COLO829 (cell line): ENCODE measurements at regions not wholly inside any gene's neighbourhood (a gene's known extent, or its start where the extent isn't known, plus 50 kb on each side); places are given as distances from the start of the nearest gene placed in this dataset.
A peak's percentile ranks its signal among the peaks of the same experiment; 100 is the strongest.
"Not testable (repeated sequence)": the region's sequence is repeated elsewhere in the genome, so short reads cannot be mapped to it uniquely, and the experiment has no call there.

Experiments
- DNase-seq: peaks from one replicate; pipeline ENCODE4 v3.0.0; 2012; ENCODE audit warnings: low spot score

DNA sequence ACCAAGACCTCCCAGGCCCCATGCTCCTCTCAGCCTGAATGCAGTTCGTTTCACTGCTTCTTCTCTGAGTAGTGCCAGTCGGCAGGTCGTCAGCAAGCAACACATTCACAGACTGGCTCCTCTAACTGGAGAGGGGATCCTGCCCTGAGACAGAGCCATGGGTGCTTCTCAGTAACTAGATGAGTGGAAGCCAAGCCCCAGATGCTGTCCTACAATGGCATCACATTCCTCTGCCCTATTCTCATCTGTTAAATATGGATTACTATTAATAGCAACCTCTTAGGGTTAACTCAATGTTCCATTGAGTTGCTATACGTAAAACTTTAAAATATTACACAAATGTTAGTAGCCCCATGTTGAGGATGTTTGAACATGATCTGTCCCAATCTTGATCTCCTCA is 84.2 kb upstream of the S1PR1 start:
- DNase-seq: no peak

DNA sequence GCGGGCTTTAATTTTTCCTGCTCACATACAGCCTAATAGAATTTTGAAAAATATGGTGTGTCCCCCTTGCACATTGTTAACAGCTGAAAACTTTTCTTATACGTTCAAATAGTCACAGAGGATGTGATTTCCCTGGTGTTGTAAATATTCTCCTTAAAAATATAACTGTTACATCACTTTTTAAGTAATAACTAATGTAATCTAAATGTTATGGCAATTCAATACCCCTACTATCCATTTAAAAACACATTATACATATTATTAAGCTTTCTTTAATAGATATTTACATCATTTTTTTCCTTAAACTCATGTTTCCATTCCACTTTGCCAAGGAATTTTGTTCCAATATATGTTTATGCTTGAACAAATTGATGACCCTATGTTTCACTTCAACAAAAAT is 85.5 kb upstream of the S1PR1 start:
- DNase-seq: no peak

DNA sequence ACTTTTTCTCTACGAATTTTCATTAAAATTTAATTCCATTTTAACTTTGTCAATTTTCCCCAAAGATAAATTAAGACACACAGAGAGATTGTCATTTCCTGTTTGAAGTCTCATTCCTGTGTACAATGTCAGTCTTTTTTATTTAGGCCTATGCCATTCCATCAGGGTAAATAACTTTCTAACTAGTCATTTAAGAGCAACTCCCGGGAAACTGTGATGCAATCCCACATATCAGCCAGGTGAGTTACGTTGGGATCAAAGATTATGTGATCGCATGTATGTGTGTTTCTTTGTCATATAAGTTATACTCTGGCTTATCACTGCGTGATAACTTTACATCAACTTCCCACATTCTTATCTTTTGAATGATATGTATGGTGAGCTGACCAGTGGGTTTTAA is 86.1 kb upstream of the S1PR1 start:
- DNase-seq: no peak

DNA sequence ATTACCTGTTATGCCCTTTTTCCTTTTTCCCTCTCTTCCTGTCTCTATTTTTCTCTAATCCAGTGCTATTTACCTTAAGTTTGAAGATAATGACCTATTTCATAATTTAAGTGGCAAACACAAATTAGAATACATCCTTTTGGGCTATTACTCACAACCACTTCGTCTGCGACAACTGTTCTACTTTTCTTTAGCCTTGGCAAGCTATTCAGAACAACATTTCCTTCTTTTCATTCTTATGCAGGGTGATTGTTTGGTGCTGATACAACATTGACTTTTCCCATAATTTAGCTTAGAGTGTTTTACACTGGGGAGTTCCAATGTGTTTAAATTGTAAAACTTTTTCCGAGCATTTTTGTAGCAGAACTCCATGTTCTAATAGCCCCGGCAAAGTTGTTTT is 86.6 kb upstream of the S1PR1 start:
- no peak for DNase-seq

DNA sequence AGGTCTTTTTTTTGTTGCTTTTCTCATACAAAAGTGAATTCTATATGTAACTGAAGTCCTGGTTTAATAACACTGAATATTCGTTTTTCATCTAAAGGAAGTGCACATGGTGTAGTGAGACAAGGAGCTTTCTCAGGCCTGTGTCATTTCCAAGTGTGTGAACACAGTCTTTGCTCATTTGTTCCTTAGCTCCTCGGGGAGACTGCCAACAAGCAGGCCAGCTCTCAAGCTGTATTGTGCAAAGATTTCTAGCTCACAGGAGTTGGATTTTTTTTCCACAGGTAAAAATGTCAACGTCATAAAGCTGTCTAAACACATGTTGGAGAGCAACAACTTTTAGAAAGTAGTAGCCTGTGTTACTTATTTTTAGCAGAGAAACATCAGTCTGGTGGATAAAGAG is 87.8 kb upstream of the S1PR1 start:
- DNase-seq: no peak

DNA sequence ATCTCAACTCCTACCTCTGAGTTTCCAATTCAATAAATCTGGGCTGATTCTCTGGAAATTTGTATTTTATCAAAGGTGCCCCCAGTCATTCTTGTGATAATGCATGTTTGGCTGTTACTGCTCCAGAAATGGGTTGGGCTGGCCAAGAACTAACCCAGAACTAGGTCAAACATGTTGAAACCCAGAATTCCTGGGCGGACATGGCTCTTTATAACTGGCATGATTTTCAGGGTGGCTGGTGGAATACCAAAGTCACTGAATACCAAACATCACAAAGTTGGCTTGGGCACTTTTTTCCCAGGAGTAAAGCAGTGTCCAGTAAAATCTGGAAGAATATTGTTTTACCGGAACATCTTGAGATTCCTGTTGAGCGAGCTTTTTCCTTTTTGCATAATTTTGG is 89.4 kb upstream of the S1PR1 start:
- no peak for DNase-seq

DNA sequence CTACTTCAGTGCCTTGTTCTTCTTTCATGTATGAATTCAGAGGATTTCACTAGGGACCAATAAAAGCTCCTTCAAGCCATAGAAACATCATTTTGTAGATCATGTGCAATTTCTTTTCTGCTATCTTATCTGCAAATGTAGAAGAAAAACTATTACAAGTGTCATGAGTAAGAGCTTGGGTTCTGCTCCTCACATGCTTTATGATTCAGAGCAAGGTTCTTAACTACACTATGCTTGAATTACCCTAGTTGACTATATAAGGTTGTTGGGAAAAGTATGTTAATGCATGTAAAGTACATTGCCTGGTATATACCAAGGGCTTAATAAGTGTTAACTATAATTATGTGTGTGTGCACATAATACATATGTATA is 91.4 kb upstream of the S1PR1 start:
- no peak for DNase-seq

DNA sequence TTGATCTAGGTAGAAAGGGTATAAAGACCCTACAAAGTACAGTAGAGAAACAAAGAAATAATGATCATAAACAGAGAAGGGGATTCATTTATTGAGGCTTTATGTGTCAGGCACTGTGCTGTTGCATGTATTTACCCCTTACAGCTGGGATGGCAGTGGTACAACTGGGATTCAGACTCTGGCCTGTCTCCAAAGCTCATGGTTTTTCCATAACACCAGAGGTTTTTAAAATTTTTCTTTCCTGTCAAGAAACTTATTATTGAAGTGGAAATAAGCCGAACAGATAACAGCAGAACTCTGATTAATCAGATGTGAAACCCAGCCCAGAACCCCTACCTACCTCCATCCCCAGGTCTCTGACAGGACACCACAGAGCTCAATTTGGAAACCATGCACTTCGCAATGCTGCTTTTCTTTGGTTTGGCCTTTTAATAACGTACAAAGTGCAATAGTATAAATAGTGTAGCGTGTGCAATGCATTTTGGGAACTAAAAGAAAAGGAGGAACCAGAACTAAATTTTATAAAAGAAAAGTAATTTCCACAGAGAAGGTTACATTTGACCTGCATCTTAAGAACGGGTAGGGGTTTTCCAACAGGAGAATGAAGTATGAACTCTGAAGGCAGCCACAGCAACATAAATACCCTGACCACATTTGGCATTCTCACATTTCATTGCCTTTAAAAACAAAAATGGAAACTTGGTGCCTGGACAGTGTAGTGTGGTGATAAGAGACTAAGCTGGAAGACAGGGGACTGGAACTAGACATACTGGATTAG is 92.0 kb upstream of the S1PR1 start:
- DNase-seq: no peak

DNA sequence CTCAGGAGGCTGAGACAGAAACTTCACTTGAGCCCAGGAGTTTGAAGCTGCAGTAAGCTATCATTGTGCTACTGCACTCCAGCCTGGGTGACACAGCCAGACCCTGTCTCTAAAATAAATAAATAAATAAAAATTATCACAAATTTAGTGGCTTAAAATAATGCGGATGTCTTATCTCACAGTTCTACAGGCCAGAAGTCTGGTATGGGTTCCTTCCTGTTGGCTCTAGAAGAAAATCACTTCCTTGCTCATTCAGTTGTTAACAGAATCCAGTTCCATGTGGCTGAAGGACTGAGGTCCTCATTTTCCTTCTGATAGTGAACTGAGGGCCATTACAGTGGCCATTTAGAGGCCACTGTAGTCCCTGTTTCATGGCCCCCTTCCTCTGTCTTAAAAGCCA is 94.6 kb upstream of the S1PR1 start:
- no peak for DNase-seq

DNA sequence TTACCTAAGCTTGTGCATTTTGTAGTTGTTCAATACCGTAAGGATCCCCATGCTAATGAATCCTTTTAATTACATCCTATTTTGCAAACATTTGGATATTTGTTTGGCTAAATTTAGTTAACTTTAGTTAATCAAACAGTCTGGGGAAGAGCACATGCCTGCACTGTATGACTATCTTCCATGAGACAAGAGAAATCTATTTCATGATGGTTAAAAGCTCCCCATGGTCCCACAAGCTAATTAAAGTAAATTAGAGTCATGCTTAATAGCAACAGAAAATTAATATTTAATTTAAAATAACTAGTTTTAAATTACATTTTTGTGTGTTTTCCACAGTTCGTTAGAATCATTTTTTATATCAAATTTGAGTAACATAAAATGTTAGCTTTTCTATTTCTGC is 95.4 kb upstream of the S1PR1 start:
- no peak for DNase-seq

DNA sequence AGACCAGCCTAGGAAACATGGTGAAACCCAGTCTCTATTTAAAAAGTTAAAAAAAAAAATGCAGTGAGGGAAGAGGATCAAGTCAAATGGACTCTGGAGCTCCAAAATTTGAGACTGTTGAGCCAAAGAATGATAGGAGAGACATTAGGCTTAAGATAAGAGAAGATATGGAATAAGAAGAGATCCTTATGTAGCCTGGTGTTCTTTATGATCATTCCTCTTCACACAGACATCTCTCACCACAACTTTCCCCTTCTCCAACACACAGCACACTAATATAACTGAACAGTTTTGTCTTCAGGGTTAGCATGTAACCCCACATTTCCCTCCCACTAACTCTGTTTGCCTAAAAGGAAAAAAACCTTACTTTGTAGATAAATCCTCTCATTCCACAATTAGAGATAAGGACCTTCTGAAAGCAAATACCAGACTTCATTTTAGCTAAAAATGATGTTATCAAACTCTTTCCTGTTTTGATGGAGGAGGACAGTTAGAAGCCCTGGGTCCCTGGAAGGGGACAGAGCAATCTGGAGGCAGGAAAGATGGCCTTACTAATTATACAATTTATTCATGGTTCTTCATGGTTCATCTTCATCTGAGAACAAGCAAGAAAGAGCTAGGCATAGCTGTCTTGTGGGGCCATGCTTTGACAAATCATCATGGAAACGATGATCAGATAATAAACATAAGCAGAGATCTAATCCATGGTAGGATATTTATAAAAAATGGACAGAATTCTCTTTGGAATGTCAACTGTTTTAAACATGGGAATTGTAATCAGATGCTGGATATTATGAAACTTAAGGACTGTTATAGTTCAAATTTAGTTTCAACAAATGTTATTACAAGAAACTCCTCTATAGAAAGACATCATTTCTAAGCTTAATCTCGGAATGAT is 96.7 kb upstream of the S1PR1 start:
- no peak for DNase-seq

DNA sequence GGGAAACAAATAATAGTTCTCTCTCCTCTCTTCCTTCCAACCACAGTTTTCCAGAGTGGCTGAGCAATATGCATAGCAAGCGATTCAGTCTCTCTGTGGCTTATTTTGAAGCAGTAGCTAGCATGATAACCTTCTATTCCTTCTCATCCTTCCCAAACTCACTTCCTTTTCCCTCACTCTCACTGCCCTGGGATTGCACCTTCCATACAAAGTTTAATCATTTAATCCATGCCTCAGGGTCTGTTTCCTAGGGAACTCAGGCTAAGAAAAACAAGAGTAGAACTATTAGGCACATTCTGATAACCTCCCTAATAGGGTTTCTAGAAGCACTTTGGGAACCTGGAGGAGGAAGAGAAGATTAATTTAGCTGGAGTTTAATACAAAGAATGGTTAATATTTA is 97.7 kb upstream of the S1PR1 start:
- DNase-seq: peak; percentile 1

DNA sequence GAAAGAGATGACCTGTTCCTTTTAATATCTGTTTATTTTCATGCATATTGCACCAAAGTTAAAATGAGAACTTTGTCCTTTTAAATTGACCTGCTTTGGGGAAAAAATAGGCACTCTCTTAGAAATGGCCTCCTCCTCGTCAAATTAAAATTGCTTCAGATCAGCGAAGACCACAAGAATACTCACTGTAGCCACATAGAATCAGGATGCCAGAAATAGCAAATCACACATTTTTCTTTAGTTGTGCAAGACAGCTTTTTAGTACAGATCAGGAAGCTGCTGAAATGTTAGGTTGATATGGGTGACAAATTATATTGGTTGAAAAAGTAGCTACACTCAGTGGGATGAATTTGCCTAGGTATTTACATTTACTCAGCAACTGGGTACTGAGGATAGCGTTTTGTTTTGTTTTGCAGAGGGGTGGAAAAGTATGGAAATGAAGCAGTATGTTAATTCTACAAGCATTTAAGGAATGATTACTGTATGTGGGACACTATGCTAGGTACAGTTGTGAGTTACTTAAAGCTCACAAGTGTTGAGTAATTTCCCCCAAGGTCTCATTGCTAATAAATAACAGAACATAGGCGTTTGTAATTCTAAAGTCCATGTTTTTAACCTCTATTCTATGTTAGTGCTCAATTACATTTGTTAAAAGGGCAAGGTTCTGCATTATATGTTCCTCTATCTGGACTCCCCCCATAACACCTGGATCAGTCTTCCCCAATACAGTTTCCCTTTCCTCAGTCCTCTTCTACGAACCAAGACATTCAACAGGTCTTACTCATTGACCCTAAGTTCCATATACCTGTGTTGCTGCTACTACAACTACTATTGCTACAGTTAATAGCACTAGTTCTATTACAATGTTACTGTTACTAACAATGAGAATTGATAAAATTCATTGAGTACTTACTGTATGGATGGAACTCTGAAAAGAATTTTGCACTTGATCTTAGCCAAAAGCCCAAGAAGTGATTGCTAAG is 99.4 kb upstream of the S1PR1 start:
- no peak for DNase-seq

DNA sequence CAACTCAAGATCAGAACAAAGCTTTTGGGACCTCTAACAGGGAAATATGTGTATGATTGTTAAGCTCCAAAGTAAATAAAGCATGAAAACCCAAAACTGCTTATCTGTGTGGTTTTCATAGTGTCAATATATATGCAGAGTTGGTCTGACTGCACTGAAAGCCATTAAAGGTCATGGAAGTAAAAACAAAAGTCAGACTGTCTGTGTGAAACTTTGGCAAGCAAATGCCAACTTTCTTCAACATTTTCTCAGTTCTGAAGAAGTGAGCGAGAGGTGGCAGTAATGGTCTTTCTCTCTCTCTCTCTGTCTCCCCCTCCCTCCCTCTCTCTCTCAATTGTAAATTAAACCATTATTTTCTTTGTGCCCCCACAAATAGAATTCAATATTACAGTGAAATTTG is 100.1 kb upstream of the S1PR1 start:
- DNase-seq: peak; percentile 7

DNA sequence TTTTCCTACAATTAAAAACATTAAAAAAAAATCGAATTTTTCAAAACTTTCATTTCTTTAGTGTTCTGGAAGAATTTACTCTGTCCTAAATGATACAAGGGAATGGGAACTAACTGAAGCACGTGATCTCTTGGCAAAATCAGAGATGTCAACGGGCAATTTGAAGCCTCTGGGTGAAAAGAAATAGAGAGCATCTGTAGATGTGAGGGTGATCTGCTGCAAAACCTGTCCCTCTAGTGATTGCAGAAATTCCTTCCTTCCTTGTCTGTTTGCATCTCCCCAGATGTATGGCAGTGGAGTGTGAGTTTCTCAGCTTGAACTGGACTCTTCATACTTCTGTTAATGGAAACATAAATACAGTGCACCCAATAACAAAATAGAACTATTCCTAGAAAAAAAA is 100.5 kb upstream of the S1PR1 start:
- DNase-seq: no peak

DNA sequence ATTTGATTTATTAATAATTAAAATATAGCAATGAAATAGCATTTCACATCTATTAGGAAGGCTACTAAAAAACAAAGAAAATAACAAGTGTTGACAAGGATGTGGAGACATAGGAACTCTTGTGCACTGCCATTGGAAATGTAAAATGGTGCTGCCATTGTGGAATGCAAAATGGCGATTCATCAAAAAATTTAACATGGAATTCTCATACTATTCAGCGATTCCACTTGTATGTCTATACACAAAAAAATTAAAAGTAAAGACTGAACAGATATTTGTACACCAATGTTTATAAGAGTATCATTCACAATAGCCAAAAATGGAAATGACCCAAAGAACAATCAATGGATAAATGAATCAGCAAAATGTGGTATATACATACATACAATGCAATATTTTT is 101.3 kb upstream of the S1PR1 start:
- no peak for DNase-seq

DNA sequence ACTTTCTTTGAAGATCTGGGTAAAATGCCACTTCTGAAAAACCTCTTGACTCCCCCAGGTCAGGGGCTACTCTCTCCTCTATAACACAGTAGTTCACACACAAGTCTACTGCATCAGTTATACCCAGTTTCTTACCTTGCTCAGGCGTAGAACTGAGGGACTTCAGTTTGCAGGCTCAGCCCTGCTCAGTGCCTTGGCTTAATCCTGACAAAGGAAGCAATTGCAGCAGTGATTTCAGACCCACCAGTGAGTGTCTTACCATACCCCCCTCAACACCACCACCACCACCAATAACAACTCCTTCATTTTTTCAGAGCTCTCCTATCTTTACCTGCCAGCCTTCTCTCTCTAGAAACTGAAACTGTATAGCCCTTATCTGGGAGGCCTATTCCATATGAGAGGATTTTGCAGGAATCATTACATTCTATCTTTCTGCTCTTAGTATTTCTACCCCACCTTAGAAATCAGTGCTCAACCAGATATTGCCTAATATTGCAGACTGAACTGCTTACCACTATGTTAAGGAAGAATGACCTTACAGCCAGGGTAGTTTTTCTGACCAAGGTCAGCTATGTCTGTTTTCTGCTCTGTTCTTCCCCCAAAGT is 105.5 kb upstream of the S1PR1 start:
- DNase-seq: no peak

DNA sequence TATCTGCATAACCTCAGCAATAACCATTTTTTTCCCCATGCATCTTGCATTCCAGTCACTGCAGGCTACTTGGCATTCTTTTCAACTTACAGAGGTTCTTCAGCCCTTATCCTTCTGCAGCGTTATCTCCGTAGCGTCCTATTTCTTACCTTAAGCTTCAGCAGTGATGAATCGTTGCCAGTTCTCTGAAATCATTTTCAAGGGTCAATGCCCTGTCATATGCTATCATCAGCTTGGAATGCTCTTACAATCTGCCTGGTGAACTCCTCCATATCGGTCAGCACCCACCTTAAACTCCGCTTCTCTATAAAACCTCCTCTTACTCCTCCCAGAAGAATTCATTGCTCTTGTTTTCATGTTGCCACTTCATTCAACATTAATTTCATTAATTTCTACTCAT is 105.1 kb upstream of the DPH5 start:
- DNase-seq: no peak

DNA sequence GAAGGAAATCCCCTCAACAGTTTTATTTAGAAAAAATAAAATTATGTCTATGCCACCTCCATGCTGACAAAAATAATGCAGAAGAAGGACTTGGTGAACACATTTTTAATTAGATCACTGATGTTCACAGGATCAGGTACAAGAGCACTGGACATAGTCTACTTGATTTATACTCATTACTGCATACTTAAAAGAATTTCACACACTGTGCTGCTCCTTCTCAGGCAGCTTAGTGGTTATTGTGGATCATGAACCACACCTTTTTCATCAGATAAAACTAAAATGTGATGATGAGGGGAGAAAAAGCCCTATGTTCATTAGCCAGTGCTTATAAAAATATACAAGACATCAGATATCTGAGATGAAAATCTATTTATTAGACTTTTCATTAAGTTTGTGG is 103.3 kb upstream of the DPH5 start:
- no peak for DNase-seq

DNA sequence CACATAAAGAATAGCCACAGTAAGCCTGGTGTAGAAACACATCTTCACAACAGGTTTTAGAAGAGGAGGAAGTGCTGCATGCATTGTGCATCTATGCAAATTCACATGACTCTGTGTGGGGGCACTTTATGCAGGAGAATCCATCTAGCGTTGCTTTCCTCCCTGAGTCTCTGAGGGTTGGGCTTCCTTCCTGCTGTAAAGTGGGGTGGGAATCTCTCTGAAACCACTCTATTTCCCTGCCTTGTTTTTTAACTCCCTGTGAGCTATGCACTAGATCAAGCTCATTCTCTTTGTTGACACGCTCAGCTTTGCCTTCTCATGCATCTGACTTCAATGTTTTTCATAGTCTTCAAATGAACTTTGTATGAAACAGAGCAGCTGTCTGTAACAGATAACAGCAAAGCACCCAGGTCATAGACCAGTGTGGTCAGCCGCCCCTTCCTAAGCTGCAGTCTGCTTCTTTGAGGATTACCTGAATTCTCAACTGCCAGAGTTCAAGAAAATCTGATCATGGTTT is 102.7 kb upstream of the DPH5 start:
- no peak for DNase-seq

DNA sequence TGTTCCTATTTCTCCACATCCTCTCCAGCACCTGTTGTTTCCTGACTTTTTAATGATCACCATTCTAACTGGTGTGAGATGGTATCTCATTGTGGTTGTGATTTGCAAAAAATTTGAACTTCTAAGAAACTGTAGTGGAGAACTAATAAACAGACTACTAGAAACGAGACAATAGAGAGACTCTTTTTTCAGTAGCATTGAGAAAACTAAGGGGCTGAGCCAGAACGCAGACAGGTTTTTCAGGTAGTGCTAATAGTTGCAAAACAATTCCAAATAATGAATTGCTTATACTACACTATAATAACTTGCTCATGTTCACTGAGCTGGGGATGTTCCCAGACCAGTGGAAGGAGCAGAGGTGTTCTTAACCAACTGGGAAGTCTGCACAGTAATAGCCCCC is 98.8 kb upstream of the DPH5 start:
- no peak for DNase-seq

DNA sequence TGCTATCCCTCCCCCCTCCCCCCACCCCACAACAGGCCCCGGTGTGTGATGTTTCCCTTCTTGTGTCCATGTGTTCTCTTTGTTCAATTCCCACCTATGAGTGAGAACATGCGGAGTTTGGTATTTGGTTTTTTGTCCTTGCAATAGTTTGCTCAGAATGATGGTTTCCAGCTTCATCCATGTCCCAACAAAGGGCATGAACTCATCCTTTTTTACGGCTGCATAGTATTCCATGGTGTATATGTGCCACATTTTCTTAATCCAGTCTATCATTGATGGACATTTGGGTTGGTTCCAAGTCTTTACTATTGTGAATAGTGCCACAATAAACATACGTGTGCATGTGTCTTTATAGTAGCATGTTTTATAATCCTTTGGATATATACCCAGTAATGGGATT is 98.3 kb upstream of the DPH5 start:
- DNase-seq: not testable (repeated sequence)
